ENCODE measurements at regions not wholly inside any gene's neighbourhood (a gene's known extent, or its start where the extent isn't known, plus 50 kb on each side); places are given as distances from the start of the nearest gene placed in this dataset.

DNA sequence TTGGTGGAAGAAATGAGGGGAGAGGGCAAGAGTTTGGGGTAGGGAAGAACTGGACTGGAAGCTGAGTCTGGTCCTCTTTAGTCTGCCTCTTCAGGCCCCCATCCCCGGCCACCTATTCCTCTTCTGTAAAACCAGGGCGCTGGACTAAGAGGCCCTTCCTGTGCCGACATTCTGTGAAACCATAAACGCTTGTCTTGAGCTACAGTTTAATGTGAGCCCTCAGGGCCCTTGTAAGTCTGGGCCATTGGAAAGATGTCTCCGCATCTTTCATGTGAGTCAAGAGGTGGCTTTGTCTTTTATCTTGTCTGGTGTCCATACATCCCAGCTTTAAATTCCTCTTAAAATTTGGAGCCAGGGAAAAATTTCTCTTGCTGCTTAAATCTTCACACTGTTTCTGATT, 90.6 kb downstream of the PLCE1 start:
- no peak overlapping the region for H3K27ac Mint-ChIP-seq
- ChIA-PET POLR2A (no interaction called here), CTCF (no interaction called here)
- Histone ChIP-seq H3K4me1 (ENCODE audit: control insufficient read depth in 1 of 2, extremely low read depth in 1 of 2, insufficient read depth in 2 of 2, low read length in 2 of 2) (no peaks in the 10 kb centered on the region), H3K27ac (ENCODE audit: low read length) (no peak overlapping the region), H3K27me3 (replicated peaks in 1 of 2; ENCODE audit: control insufficient read depth in 2 of 2, extremely low read depth in 1 of 2, insufficient read depth in 2 of 2, low read length in 1 of 2) (peaks cover 0 to 3% of the 10 kb centered on the region in 2 experiments), H3K4me3 (ENCODE audit: control insufficient read depth in 1 of 2, extremely low read depth in 1 of 2, low read length in 1 of 2) (no peak overlapping the region), H3K9me3 (no peaks in the 10 kb centered on the region), H3K36me3 (ENCODE audit: control insufficient read depth in 2 of 2, extremely low read depth in 1 of 2, insufficient read depth in 1 of 2, low read length in 1 of 2) (no peaks in the 10 kb centered on the region)
- 72% methylated on average over 4 of the region's 5 CpGs for WGBS (ENCODE audit: insufficient coverage)
- no peak overlapping the region for H3K4me3 Mint-ChIP-seq
- DNase-seq (no peak), ATAC-seq (replicated peaks in 1 of 4) (no peak)
- no peaks in the 10 kb centered on the region for H3K36me3 Mint-ChIP-seq
- peaks cover 5 to 10% (median 7%) of the 10 kb centered on the region in 3 donors for H3K9me3 Mint-ChIP-seq
- no peaks in the 10 kb centered on the region for H3K4me1 Mint-ChIP-seq
- H3K27me3 Mint-ChIP-seq: peaks cover 0 to 15% of the 10 kb centered on the region in 2 donors

DNA sequence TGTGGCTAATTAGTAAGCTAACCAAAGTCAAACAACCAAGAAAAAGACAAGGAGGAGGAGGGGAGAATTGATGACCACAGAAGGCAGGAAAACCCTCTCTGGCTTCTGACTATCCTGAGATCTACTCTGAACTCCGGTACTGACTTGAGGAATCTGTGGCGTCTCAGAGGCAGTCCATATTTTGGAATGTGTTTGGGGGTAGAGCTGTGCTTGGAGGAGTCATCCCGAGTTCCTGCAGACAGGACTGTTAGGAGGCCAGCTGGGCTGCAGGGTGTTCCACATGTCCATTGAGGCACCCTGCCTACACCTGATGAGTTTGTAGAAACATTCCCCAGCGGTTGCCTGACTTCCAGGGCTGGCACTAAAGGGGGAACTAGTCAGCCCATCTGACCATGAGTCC, 91.6 kb downstream of the PLCE1 start:
- Histone ChIP-seq H3K4me3 (ENCODE audit: control insufficient read depth in 1 of 2, extremely low read depth in 1 of 2, low read length in 1 of 2) (no peak overlapping the region), H3K36me3 (ENCODE audit: control insufficient read depth in 2 of 2, extremely low read depth in 1 of 2, insufficient read depth in 1 of 2, low read length in 1 of 2) (no peaks in the 10 kb centered on the region), H3K9me3 (no peaks in the 10 kb centered on the region), H3K27me3 (replicated peaks in 1 of 2; ENCODE audit: control insufficient read depth in 2 of 2, extremely low read depth in 1 of 2, insufficient read depth in 2 of 2, low read length in 1 of 2) (peaks cover 0 to 3% of the 10 kb centered on the region in 2 experiments), H3K4me1 (ENCODE audit: control insufficient read depth in 1 of 2, extremely low read depth in 1 of 2, insufficient read depth in 2 of 2, low read length in 2 of 2) (no peaks in the 10 kb centered on the region), H3K27ac (ENCODE audit: low read length) (no peak overlapping the region)
- Mint-ChIP-seq H3K4me1 (no peaks in the 10 kb centered on the region), H3K9me3 (peaks cover 5 to 7% (median 6%) of the 10 kb centered on the region in 3 donors), H3K27ac (no peak overlapping the region), H3K36me3 (no peaks in the 10 kb centered on the region), H3K4me3 (no peak overlapping the region), H3K27me3 (peaks cover 0 to 10% of the 10 kb centered on the region in 2 donors)
- WGBS (ENCODE audit: insufficient coverage): 75% methylated on average over 4 of the region's 4 CpGs
- POLR2A ChIA-PET: no interaction called here
- ATAC-seq (replicated peaks in 1 of 4) (peak in 1 of 4 experiments; percentile 27), DNase-seq (no peak)
- CTCF ChIA-PET: interaction anchor here in 1 of 2 donors (0.6 kb wide), 1 partner anchor 11 kb away, joined by 3 read pairs; no protein-coding TSS in a partner anchor

DNA sequence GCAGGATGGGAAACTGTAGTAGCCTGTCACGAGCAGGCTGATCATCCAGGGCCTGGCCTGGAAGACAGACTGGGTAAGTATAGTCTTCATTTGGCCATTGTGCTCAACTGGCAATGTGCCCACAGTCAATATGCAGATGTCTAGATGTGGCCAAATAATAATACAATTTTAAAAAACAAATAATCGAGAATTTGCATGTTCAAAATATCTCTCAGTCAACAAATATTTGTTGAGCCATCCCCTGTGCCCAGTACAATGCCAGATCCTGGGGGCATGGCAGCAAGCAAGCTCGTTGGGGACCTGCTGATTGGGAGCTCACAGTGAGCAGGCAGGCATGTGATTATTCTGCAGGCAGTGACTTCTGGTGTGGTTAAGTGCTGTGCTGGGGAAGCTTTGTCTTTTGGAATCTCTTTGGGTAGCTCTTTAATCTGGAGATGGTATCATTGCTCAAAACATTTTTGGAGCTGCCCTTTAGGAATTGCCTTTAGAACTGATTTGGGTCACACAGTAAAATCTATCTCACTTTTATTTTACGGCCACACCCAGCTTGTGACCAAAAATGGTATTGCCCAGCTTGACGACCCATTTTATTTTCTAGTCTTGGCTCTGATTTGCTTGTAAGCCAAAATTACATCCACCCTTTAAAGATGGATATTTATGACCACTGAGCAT, 92.2 kb downstream of the PLCE1 start:
- Histone ChIP-seq H3K4me3 (ENCODE audit: control insufficient read depth in 1 of 2, extremely low read depth in 1 of 2, low read length in 1 of 2) (no peak overlapping the region), H3K27me3 (replicated peaks in 1 of 2; ENCODE audit: control insufficient read depth in 2 of 2, extremely low read depth in 1 of 2, insufficient read depth in 2 of 2, low read length in 1 of 2) (peaks cover 0 to 3% of the 10 kb centered on the region in 2 experiments), H3K36me3 (ENCODE audit: control insufficient read depth in 2 of 2, extremely low read depth in 1 of 2, insufficient read depth in 1 of 2, low read length in 1 of 2) (no peaks in the 10 kb centered on the region), H3K4me1 (ENCODE audit: control insufficient read depth in 1 of 2, extremely low read depth in 1 of 2, insufficient read depth in 2 of 2, low read length in 2 of 2) (no peaks in the 10 kb centered on the region), H3K27ac (ENCODE audit: low read length) (no peak overlapping the region), H3K9me3 (no peaks in the 10 kb centered on the region)
- WGBS (ENCODE audit: insufficient coverage): 55% methylated on average over 2 of the region's 5 CpGs
- H3K27ac Mint-ChIP-seq: no peak overlapping the region
- peaks cover 3 to 7% (median 5%) of the 10 kb centered on the region in 3 donors for H3K9me3 Mint-ChIP-seq
- no peak for ATAC-seq (replicated peaks in 1 of 4)
- H3K4me1 Mint-ChIP-seq: no peaks in the 10 kb centered on the region
- no peak for DNase-seq
- POLR2A ChIA-PET: no interaction called here
- H3K36me3 Mint-ChIP-seq: no peaks in the 10 kb centered on the region
- peaks cover 0 to 10% of the 10 kb centered on the region in 2 donors for H3K27me3 Mint-ChIP-seq
- CTCF ChIA-PET: interaction anchor here in 1 of 2 donors (0.6 kb wide), 1 partner anchor 12 kb away, joined by 3 read pairs; no protein-coding TSS in a partner anchor
- no peak overlapping the region for H3K4me3 Mint-ChIP-seq

DNA sequence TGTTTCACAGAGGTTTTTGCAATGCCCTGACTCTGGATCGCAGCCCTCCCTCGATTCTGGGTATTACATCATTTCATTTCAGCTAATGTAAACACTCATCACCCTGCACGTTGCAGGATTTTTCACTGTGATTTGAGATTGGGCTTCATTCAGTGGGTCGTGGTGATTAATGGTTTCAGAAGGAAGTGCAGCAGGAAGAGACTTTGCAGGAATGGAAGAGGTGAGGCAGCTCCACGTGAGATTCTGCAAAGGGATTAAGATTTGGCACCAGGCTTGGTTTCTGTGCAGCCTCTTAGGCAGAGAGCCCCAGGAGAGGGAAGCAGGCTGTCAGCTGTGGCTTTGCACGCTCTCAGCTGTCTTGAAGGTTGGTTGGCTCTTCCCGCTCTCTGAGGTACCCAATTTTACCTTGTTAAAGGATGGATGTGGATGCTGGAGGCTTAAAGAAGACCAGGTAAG, 95.2 kb downstream of the PLCE1 start:
- H3K9me3 ChIP-seq: no peaks in the 10 kb centered on the region
- ChIA-PET CTCF (no interaction called here), POLR2A (no interaction called here)
- ATAC-seq (replicated peaks in 1 of 4) (no peak), DNase-seq (no peak)
- no peak overlapping the region for H3K27ac ChIP-seq (ENCODE audit: low read length)
- Mint-ChIP-seq H3K27ac (no peak overlapping the region), H3K4me3 (no peak overlapping the region), H3K27me3 (peaks cover 4 to 13% of the 10 kb centered on the region in 2 donors), H3K9me3 (no peaks in the 10 kb centered on the region), H3K36me3 (no peaks in the 10 kb centered on the region), H3K4me1 (no peaks in the 10 kb centered on the region)
- no peaks in the 10 kb centered on the region for H3K4me1 ChIP-seq (ENCODE audit: control insufficient read depth in 1 of 2, extremely low read depth in 1 of 2, insufficient read depth in 2 of 2, low read length in 2 of 2)
- 0% methylated on average over 2 of the region's 7 CpGs for WGBS (ENCODE audit: insufficient coverage)
- no peak overlapping the region for H3K4me3 ChIP-seq (ENCODE audit: control insufficient read depth in 1 of 2, extremely low read depth in 1 of 2, low read length in 1 of 2)
- peaks cover 0 to 3% of the 10 kb centered on the region in 2 experiments for H3K27me3 ChIP-seq (replicated peaks in 1 of 2; ENCODE audit: control insufficient read depth in 2 of 2, extremely low read depth in 1 of 2, insufficient read depth in 2 of 2, low read length in 1 of 2)
- no peaks in the 10 kb centered on the region for H3K36me3 ChIP-seq (ENCODE audit: control insufficient read depth in 2 of 2, extremely low read depth in 1 of 2, insufficient read depth in 1 of 2, low read length in 1 of 2)

DNA sequence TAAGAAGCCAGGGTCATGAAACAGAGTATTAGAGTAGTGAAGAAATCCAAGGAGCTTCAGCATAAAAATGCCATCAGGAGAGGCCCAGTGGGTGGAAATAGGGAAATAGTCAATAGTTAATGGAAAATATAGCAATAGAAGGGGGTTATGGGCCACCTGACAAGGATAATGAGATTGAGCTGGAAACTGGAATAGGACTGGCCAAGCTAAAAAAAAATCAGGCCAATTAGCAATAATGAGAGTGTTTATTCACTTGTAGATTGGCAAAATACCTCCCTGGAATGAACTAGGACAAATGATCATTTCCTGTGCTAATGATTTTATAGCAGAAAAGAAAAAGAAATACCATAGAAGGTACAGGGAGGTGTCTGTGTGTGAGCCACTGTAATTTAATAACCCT, 97.9 kb downstream of the PLCE1 start:
- CTCF ChIA-PET: no interaction called here
- POLR2A ChIA-PET: no interaction called here
- ATAC-seq (replicated peaks in 1 of 4) (no peak), DNase-seq (no peak)
- no peaks in the 10 kb centered on the region for H3K36me3 ChIP-seq (ENCODE audit: control insufficient read depth in 2 of 2, extremely low read depth in 1 of 2, insufficient read depth in 1 of 2, low read length in 1 of 2)
- H3K27ac ChIP-seq (ENCODE audit: low read length): no peak overlapping the region
- Mint-ChIP-seq H3K4me3 (no peak overlapping the region), H3K27me3 (peaks cover 4 to 11% of the 10 kb centered on the region in 2 donors), H3K4me1 (no peaks in the 10 kb centered on the region), H3K36me3 (no peaks in the 10 kb centered on the region), H3K27ac (no peak overlapping the region), H3K9me3 (peaks cover 0 to under 1% (median 0%) of the 10 kb centered on the region in 3 donors)
- H3K4me3 ChIP-seq (ENCODE audit: control insufficient read depth in 1 of 2, extremely low read depth in 1 of 2, low read length in 1 of 2): no peak overlapping the region
- H3K4me1 ChIP-seq (ENCODE audit: control insufficient read depth in 1 of 2, extremely low read depth in 1 of 2, insufficient read depth in 2 of 2, low read length in 2 of 2): no peaks in the 10 kb centered on the region
- no peaks in the 10 kb centered on the region for H3K27me3 ChIP-seq (replicated peaks in 1 of 2; ENCODE audit: control insufficient read depth in 2 of 2, extremely low read depth in 1 of 2, insufficient read depth in 2 of 2, low read length in 1 of 2)
- no peaks in the 10 kb centered on the region for H3K9me3 ChIP-seq

DNA sequence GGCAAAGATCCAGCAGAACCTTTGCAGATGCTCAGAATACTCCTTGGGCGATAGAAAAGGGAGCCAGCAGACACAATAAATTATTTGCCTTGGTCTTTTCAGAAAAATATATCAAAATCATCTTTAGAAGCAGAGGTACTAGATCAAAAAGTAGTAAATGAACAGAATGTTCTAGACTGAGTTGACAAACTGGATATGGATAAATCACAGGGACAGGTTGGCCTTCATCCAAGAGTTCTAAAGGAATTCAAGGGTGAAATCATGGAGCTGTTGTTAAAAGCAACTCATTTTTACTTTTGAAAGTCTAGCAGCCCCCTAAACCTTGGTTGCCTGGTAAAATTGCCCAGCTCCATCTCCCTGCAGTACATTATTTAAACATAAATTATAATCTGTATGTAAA, 99.1 kb downstream of the PLCE1 start:
- DNase-seq (no peak), ATAC-seq (replicated peaks in 1 of 4) (no peak)
- Histone ChIP-seq H3K27me3 (replicated peaks in 1 of 2; ENCODE audit: control insufficient read depth in 2 of 2, extremely low read depth in 1 of 2, insufficient read depth in 2 of 2, low read length in 1 of 2) (no peaks in the 10 kb centered on the region), H3K27ac (ENCODE audit: low read length) (no peak overlapping the region), H3K36me3 (ENCODE audit: control insufficient read depth in 2 of 2, extremely low read depth in 1 of 2, insufficient read depth in 1 of 2, low read length in 1 of 2) (no peaks in the 10 kb centered on the region), H3K4me1 (ENCODE audit: control insufficient read depth in 1 of 2, extremely low read depth in 1 of 2, insufficient read depth in 2 of 2, low read length in 2 of 2) (no peaks in the 10 kb centered on the region), H3K9me3 (no peaks in the 10 kb centered on the region), H3K4me3 (ENCODE audit: control insufficient read depth in 1 of 2, extremely low read depth in 1 of 2, low read length in 1 of 2) (no peak overlapping the region)
- POLR2A ChIA-PET: no interaction called here
- Mint-ChIP-seq H3K27me3 (peaks cover 4 to 19% of the 10 kb centered on the region in 2 donors), H3K4me3 (no peak overlapping the region), H3K27ac (no peak overlapping the region), H3K9me3 (peaks cover 0 to 4% (median 0%) of the 10 kb centered on the region in 3 donors), H3K36me3 (no peaks in the 10 kb centered on the region), H3K4me1 (no peaks in the 10 kb centered on the region)
- CTCF ChIA-PET: no interaction called here
- no CpG with 5 or more reads among the region's 1 CpG for WGBS (ENCODE audit: insufficient coverage)
